OCI-LY1 (cell line): ENCODE measurements at regions not wholly inside any gene's neighbourhood (a gene's known extent, or its start where the extent isn't known, plus 50 kb on each side); places are given as distances from the start of the nearest gene placed in this dataset.

Source experiments
- H2AFZ ChIP-seq: fragments of 200-600 bp; sonication (generic), shearing (Covaris generic); 2 replicates; pipeline ENCODE4 v1.6.0; 2014; ENCODE audit warnings: antibody characterized with exemption, mild to moderate bottlenecking, low read length
- H3F3A ChIP-seq: fragments of 200-600 bp; sonication (generic), shearing (Covaris generic); 2 replicates; pipeline ENCODE4 v1.6.0; 2014; ENCODE audit warnings: mild to moderate bottlenecking, antibody characterized with exemption, low read length, moderate library complexity; ENCODE audit not compliant: insufficient read depth
- H3K27ac ChIP-seq: fragments of 200-600 bp; sonication (generic); 2 replicates; pipeline ENCODE4 v1.5.1; 2014; ENCODE audit warnings: low read length, mixed run types, mild to moderate bottlenecking, low read depth; ENCODE audit not compliant: poor library complexity, severe bottlenecking
- H3K27me3 ChIP-seq: fragments of 200-600 bp; sonication (generic); 2 replicates; pipeline ENCODE4 v1.6.0; 2014; ENCODE audit warnings: antibody characterized with exemption, mild to moderate bottlenecking, low read length, moderate library complexity; ENCODE audit not compliant: insufficient read depth
- H3K36me3 ChIP-seq: fragments of 200-600 bp; sonication (generic); 2 replicates; pipeline ENCODE4 v1.6.1; 2014; ENCODE audit warnings: mild to moderate bottlenecking, antibody characterized with exemption, low read length, moderate library complexity, mixed read lengths; ENCODE audit not compliant: insufficient read depth
- H3K4me1 ChIP-seq: fragments of 200-600 bp; sonication (generic); 2 replicates; pipeline ENCODE4 v1.5.1; 2014; ENCODE audit warnings: mild to moderate bottlenecking, low read length, moderate library complexity; ENCODE audit not compliant: insufficient read depth, severe bottlenecking
- H3K4me2 ChIP-seq: fragments of 200-600 bp; sonication (generic), shearing (Covaris generic); 2 replicates; pipeline ENCODE4 v1.6.1; 2014; ENCODE audit warnings: low read length
- H3K4me3 ChIP-seq: fragments of 200-600 bp; sonication (generic); 2 replicates; pipeline ENCODE4 v1.5.1; 2014; ENCODE audit warnings: low read length, low read depth, mild to moderate bottlenecking, mixed read lengths; ENCODE audit not compliant: poor library complexity, severe bottlenecking
- H3K79me2 ChIP-seq: fragments of 200-600 bp; shearing (Covaris generic); 2 replicates; pipeline ENCODE4 v1.6.1; 2016; ENCODE audit warnings: mixed run types, low read length, mixed read lengths; ENCODE audit not compliant: insufficient read depth
- H3K9ac ChIP-seq: fragments of 200-600 bp; sonication (generic), shearing (Covaris generic); 2 replicates; pipeline ENCODE4 v1.6.1; 2014; ENCODE audit warnings: mild to moderate bottlenecking, low read length, mixed read lengths
- H3K9me2 ChIP-seq: fragments of 200-600 bp; sonication (generic), shearing (Covaris generic); 2 replicates; pipeline ENCODE4 v1.6.1; 2014; ENCODE audit warnings: low read depth, mild to moderate bottlenecking, low read length, mixed read lengths
- H3K9me3 ChIP-seq: fragments of 200-600 bp; shearing (Covaris generic); 2 replicates; pipeline ENCODE4 v1.6.1; 2014; ENCODE audit warnings: low read length, mixed read lengths
- H4K20me1 ChIP-seq: fragments of 200-600 bp; sonication (generic), shearing (Covaris generic); 2 replicates; pipeline ENCODE4 v1.6.0; 2016; ENCODE audit warnings: mild to moderate bottlenecking, low read length; ENCODE audit not compliant: insufficient read depth
- EZH2 ChIP-seq: fragments of 200-600 bp; sonication (generic), shearing (Covaris generic); IDR thresholded peaks from 2 replicates; pipeline ENCODE4 v1.8.0; 2017; ENCODE audit warnings: borderline replicate concordance, mixed run types, mild to moderate bottlenecking, antibody characterized with exemption, low read length, moderate library complexity, mixed read lengths
- TF ChIP-seq, protein P1 (sequence below): fragments of 200-600 bp; sonication (generic), shearing (Covaris generic); IDR thresholded peaks from 2 replicates; pipeline ENCODE4 v1.5.1; 2017; ENCODE audit warnings: mild to moderate bottlenecking, antibody characterized with exemption, low read length, moderate library complexity, mixed read lengths

DNA sequence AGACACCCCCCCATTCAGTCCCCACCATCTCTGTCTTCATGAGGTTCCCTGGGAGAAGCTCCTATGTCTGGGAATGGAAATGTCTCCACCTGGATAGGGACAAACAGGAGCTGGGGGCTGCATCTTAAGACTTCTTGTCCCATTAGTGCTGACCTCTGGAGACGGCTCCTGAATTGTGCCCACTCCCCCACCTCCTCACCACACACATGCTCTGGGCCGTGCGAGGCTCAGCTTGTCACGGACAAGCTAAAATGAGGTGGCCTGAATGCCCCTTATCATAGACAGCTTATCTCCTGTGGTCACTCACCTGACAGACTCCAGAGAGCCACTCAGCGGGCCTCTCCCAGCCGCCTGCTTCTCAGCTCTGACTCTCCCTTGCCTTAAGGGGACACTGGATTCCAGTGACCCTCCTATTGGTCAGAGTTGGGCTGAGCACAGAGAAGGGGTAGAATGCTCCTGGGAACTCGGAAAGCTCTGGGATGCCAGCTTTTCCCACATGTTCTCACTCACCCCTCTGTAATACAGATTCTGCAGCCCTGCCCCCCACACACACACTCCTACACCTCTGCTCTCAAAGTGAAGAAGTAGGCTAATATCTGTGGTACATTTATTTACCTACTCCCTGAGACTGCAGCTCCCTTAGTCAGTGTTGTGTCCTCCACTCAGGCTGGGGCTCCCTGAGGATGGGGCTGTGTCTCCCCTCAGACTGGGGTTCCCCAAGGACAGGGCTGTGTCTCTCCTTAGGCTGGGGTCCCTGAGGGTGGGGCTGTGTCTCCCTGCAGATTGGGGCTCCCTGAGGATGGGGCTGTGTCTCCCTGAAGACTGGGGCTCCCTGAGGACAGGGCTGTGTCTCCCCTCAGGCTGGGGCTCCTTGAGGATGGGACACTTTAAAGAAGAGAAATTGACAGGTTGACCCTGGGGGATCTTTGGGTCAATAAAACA lies 167.5 kb downstream of the VEGFA start:
- no peaks in the 10 kb centered on the region for H3K4me1 ChIP-seq
- no peak overlapping the region for H3K4me2 ChIP-seq
- H4K20me1 ChIP-seq: no peaks in the 10 kb centered on the region
- H3K9me3 ChIP-seq: no peaks in the 10 kb centered on the region
- H3K27me3 ChIP-seq: no peaks in the 10 kb centered on the region; the same call in 1 of the 2 replicates
- H3K4me3 ChIP-seq: no peak overlapping the region
- no peak overlapping the region for H3K9ac ChIP-seq
- TF ChIP-seq, protein P1, sequence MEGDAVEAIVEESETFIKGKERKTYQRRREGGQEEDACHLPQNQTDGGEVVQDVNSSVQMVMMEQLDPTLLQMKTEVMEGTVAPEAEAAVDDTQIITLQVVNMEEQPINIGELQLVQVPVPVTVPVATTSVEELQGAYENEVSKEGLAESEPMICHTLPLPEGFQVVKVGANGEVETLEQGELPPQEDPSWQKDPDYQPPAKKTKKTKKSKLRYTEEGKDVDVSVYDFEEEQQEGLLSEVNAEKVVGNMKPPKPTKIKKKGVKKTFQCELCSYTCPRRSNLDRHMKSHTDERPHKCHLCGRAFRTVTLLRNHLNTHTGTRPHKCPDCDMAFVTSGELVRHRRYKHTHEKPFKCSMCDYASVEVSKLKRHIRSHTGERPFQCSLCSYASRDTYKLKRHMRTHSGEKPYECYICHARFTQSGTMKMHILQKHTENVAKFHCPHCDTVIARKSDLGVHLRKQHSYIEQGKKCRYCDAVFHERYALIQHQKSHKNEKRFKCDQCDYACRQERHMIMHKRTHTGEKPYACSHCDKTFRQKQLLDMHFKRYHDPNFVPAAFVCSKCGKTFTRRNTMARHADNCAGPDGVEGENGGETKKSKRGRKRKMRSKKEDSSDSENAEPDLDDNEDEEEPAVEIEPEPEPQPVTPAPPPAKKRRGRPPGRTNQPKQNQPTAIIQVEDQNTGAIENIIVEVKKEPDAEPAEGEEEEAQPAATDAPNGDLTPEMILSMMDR: no peak
- TF ChIP-seq EZH2: no peak
- no peaks in the 10 kb centered on the region for H3F3A ChIP-seq
- H3K27ac ChIP-seq: no peak overlapping the region
- no peak overlapping the region for H2AFZ ChIP-seq
- no peaks in the 10 kb centered on the region for H3K79me2 ChIP-seq
- H3K9me2 ChIP-seq: no peaks in the 10 kb centered on the region
- no peaks in the 10 kb centered on the region for H3K36me3 ChIP-seq

GRCh38 chr6:43936476-43936875 lies 166.5 kb downstream of the VEGFA start:
- Histone ChIP-seq H3F3A (no peaks in the 10 kb centered on the region), H4K20me1 (no peaks in the 10 kb centered on the region), H3K4me1 (no peaks in the 10 kb centered on the region), H3K36me3 (no peaks in the 10 kb centered on the region), H3K9me3 (no peaks in the 10 kb centered on the region), H3K9me2 (no peaks in the 10 kb centered on the region), H3K27ac (no peak overlapping the region), H2AFZ (no peak overlapping the region), H3K79me2 (no peaks in the 10 kb centered on the region), H3K27me3 (no peaks in the 10 kb centered on the region; the same call in 1 of the 2 replicates), H3K4me2 (no peak overlapping the region), H3K4me3 (no peak overlapping the region), H3K9ac (no peak overlapping the region)
- no peak for TF ChIP-seq EZH2
- TF ChIP-seq, protein P1: no peak

DNA sequence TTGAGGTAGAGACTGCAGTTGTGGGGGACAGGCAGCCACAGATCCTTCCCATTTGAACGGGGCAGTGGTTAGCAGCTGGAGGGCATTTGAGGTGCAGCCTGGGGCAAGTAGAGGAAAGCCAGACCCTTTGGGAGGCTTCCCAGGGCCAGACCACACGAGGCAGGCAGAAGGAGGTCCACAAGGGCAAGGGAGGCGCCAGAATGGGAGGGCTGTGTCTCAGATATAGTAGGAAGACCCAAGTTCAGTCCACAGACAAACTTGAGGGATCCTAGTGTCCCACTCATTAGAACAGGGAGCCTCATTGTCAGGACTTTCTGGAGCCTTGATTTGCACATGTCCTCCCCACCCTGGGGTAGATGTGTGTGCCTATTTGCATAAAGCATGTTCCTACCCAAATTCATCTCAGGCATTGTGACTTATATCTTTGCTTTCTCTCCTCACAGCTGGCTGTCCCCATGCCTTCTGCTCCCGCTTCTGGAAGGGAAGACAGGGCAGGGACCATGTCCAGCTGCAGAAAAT lies 166.0 kb downstream of the VEGFA start:
- Histone ChIP-seq H3K9me3 (no peaks in the 10 kb centered on the region), H3K4me3 (no peak overlapping the region), H4K20me1 (no peaks in the 10 kb centered on the region), H3K36me3 (no peaks in the 10 kb centered on the region), H3K9me2 (no peaks in the 10 kb centered on the region), H3K27me3 (no peaks in the 10 kb centered on the region; the same call in 1 of the 2 replicates), H3K4me2 (no peak overlapping the region), H3F3A (no peaks in the 10 kb centered on the region), H3K27ac (no peak overlapping the region), H3K79me2 (no peaks in the 10 kb centered on the region), H3K4me1 (no peaks in the 10 kb centered on the region), H2AFZ (no peak overlapping the region), H3K9ac (no peak overlapping the region)
- TF ChIP-seq, protein P1: no peak
- TF ChIP-seq EZH2: no peak
